NCI-H82 treated with DMSO at 0.1 percent for 48 hours (cell line): ENCODE measurements at regions not wholly inside any gene's neighbourhood (a gene's known extent, or its start where the extent isn't known, plus 50 kb on each side); places are given as distances from the start of the nearest gene placed in this dataset.

ENCODE experiments used
- DNase-seq: peaks from one replicate; lab custom pipeline; 2025; ENCODE audit not compliant: unreplicated experiment; lab: John Stamatoyannopoulos, UW

DNA sequence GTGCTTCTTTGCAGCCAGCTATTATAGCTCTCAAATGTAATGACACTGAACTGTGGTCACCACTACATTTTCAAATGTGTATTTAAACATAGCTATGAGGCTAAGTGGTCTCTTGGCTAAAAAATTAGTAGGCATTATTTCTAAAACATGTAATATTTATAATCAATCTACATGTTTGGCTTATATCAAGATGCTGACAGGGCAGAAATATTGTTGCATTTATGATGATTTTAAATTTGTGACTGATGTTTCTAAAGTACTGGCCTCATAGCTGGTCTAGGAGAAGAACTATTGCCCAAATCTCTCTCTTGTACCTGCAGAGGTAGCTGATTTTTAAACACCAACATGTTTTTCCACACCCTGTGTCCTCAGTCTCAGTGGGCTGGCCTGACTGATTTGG, 298.2 kb downstream of the PAX1 start:
- DNase-seq = no peak

DNA sequence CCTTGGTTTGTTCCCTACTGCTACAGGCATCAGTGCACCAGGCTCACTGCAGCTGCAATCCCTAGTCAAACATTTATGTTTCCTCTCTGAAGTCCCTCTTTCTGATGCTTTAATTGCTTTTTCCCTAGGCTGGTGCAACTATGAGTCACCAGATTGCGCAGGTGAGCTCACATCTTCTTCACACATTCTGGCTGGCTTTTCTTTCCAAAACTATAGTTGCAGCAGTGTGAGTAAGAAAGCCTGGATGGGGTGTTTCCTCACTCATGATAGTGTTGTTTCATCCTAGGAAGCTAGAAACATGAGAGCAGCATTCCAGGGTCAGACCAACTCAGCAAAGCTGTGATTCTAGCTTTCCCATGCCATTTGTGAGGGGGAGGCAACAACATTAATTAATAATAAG, 296.4 kb downstream of the PAX1 start:
- DNase-seq = no peak

DNA sequence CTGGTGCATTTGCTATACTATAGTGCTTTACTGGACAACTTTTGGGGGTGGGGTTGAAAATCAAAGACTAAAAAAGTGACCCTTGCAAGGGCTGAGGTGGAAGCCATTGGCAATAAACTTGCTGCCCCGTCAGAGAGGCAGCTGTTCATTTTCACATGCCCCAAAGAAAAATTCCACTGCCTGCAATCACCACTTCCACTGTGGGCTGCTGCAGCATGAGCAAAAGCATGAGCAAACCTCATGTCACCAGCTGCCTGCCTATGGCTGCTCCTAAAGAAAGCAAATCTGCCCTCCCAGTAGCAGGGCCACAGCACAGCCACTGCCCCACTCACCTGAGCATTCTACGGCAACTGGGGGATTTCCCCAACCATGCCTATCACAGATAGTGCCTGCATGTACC, 290.0 kb downstream of the PAX1 start:
- DNase-seq = no peak

DNA sequence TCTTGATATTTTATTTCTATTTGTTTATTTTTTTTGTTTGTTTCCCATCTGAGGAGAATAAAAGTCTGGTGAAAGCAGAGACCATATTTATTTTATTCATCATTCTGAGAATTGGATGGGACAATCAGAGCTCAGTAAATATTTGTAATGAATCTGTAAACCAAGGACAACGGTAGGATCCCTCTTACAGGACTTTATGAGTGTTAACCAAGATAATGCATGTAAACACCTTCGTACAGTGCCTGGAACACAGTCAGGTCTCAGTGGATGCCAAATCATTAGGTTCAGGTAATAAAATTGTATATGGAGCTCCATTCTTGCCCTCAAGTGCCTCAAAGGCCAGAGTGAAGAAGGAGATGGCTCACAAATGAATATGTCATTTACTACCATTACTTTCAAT, 288.7 kb downstream of the PAX1 start:
- DNase-seq = no peak

DNA sequence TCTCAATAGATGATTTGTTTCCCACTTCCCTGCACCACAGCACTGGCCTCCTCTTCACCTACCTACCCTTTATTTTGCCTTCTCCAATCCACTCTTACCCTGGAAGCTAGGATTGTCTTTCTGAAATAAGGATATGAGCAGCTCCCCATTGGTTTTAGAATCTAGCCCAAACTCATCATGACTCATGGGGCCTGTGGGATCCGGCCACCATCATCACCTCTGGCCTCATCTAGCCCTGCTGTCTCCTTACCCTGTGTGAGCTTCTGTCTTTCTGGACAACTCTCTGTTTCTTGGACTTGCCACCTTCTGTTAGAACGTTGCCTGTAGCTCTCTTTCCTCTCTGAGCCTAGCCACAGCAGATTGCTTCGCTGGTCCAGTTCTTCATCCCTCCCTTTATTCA, 277.1 kb downstream of the PAX1 start:
- no peak for DNase-seq

DNA sequence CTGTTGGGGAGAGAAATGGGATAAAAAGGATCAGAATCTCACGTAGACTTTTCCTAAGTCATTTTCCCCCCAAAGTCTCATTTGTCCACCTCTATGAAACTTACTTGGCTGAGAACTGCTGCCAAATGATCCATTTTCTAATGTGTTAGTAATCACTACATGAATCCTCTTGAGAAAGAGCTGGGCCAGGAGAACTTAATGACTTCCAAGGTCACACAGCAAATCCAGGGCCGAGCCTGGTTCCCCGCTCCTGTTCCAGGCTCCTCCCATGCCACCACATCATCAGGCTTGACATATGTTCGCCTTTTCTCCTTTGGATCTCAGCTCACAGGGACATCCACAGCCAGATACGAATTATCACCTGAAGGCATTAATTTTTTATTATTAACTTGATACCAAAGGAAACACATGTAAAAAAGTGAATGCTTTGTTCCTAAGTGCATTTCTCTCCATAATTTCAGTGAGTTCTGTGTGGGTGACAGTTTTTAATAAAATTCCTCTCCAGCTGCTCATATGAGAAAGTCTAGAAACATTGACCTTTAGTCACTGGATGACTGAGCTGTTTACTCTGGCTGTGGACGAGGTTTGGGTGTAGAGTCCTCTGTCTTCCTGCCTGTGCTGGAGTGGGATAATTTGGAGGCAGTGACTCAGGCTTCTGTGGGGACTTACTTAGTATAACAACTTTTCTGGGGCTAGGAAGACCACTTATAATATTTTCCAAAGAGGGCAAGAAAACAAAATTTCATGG, 276.3 kb downstream of the PAX1 start:
- DNase-seq = no peak

DNA sequence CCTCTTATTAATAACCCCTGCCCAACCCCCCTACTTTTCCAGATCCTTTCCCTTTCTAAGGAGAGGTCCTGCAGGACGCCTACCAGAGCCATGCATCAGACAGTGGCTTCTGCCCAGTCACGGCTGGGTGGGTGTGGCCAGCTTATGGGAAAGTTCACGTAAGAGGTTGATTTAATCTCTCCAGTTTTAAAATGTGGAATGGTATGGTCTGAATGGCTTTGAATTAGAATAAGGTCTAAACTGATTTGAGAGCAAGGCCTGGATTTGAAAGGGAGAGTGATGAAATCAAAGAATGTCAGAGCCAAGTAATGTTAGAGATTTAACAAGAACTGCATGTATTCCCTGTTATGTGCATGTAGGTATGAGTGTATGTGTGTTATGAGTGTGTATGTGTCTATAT, 275.7 kb downstream of the PAX1 start:
- DNase-seq = no peak

DNA sequence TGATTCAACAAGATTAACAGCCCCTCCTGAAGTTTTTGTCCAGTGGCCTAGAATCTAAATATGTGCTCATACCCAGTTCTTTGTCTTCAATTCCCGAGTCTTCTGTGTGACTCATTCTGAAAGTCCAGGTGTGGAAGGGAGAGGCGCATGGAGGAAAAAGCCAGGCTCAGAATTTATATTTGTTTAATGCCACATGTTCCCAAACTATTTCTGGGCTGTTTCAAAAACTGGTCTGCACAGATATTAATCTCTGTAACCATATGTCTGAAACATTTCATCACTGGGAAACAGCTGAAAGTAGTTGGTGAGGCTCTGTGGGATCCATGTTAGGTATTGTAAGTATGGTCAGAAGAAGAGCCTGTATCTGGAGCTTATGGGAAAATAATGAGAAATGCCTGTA, 266.0 kb downstream of the PAX1 start:
- DNase-seq = no peak

DNA sequence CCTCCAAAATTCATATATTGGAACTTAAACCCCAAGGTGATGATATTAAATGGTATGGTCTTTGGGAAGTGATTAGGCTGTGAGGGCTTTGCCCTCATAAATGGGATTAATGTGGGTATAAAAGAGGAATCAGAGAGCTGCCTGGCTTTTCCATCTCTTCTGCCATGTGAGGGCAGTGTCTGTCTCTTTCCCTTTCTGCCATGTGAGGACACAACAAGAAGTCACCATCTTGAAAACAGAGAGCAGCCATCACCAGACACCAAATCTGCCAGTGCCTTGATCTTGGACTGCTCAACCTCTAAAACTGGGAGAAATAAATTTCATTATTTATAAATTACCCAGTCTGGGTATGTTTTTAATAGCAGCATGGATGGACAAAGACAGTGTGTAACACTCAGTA, 263.0 kb downstream of the PAX1 start:
- no peak for DNase-seq

DNA sequence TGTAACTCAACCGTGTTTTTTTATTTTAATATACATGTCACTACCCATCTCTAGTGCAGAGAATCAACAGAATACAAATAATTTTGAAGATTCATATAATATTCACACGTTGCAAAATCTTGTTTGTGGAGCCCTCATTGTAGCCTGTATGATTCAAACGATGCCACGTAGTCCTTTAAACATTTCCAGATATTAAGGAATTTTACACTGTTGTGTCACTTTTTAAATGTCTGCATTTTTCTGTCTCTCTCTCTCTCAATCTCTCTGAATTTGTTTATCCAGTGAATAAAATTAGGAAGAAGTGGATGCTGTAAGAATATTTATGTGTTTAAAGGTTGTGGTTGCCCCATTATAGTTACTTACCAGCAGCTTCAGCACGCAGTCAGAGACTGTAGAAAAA, 262.0 kb downstream of the PAX1 start:
- DNase-seq = no peak

DNA sequence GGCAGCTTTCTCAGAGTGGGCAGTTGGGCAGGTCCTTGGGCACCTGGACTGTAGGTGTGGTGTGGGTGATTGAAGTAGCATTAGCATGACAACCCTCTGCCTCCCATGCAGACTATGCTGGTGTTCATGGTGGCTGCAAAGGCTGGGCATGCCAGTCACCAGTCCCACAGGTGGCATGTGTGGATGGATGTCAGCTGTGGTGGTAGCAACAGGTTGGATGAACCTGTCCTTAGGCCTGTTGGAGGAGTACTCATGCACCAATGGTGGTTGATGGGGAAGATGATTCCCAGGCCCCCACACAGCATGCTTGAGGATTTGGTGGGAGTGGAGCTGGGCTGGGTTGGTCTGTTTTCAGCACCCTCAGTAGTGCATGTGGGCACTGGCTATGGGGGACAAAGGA, 251.1 kb downstream of the PAX1 start:
- DNase-seq = no peak

DNA sequence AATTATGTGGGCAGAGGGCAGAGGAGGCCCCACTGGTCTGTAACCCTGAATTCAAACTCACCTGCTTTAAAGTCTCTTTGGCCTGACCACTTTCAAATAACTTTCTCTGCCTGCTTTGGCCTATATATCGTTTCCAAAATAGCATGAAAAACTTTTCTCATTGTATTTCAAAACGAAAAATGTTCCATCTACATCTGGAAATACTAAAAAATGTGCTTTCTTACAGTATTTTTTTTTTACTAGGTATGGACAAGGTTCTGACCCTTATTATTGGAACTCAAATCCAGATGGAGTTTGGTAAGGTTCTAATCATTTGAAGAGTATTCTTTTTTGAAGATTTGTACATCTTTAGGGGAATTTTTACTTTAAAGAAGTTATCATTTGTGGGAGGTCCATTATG, 241.9 kb downstream of the PAX1 start:
- no peak for DNase-seq

DNA sequence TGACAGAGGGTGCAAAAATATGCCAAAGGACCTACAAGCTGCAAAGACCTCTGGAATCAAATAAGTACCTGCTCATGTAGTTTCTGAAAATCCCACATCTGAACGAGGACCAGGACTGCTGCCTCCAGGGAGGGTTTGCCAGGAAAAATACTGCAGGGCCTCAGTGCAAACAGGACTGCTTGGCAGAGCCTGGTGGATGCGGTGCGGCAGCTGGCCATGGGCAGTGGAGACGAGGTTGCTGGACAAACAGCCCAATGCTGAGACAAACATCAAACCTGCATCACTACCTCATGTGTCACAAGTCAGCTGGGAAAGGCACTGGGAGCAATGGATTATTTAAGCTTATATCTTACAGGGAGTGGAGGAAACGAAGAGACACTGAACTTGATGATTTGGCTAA, 238.8 kb downstream of the PAX1 start:
- no peak for DNase-seq

DNA sequence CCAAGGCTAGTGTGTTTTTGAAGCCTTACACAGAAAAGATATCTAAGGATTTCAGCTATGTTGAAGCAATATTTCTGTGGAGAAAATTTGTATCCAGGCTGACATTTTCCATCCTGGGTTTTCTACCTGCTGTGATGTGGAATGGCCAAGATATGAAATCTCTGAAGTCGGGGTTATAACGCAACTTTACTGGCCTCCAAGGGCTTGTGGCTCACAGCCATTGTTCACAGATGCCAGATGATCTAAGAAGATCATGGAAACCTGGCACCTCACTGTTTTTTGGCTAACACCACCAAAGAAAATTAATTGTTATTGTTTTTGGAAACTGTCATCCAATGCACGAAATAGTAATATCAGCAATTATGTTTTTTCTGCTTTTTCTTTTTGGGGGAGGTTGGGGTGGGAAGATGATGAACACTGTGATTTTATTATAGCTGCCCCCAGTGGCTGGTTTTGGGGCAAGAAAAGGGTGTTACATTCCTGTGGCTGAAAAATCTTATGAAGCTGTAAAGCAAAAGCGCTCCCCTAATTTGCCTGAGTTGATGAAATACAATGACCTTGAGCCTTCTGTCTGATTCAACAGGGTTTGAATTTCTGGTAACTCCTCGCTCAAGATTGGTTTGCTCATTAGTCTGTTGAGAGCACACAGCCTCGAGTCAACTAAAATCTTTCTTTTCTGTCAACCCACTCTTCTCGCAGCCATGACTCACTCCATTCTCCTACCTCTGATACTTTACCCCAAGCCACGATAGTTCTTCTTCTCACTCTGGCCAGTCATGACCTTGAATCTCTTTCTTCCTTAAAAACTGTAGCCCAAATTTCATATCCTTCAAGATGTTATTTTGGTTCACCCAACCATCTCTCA, 236.7 kb downstream of the PAX1 start:
- no peak for DNase-seq

DNA sequence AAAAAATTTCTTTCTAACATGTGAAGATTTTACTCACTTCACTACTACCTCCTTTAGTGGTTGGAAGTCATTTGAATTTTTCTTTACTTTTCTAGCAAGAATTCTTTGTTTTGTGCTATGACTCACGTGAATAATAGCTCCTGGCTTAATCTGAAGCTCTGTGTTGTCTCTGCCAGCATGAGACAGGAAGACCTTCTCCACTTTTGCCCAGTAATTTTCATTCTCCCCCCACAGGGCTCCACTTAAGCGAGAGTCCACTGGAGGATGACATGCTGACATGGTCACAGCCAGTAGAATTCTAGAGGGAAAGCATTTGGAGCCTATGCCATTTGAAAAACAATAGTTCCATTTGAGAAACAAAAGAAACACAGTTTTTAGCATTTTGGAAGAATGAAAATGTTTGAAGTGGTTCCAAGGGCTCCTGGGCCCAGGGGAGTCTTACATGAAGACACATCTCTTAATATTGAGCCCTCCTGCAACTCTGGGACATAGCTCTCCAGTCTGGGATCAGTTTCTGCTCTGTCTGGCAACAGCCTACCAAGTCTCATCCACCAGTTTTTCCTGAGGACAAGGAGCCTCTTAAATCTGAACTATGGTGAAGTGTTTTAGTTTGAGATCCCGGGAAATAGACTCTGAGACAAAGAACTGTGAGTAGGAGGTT, 231.4 kb downstream of the PAX1 start:
- no peak for DNase-seq

DNA sequence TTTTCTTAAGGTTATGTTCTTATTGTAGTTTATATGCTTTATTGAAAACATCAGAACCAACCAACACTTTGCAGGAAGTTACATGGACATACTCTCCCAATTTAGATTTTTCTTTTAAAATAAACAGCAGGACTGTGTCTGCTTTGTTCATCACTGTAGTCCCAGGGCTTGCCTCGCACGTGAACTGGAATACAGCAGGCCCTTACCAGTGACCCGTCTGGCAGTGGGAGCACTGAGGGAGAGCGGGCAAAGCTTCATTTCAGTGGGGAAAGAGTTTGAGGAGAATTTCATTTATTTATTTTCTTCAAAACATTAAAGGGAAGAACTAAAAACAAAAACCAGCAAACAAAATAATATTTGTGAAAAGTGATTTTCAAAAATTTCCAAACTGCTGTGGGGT, 230.8 kb downstream of the PAX1 start:
- no peak for DNase-seq

DNA sequence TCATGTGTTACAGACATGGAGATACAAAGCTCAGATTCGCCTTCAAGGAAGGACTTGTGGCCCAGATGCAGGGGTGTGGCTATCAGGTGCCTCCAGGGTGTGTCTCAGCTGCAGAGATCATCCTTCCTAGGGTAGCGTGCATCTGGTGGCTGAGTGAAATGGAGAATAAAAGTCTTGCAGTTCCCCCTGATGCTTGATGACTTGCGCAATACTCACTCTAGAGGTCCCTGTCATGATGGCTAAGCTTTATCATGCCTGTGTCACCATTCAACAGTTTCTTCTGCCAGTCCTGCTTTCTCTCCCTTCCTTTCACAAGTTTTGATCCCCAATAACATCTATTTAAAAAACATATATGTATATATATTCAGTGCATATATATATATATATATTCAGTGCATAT, 228.1 kb downstream of the PAX1 start:
- DNase-seq = no peak

DNA sequence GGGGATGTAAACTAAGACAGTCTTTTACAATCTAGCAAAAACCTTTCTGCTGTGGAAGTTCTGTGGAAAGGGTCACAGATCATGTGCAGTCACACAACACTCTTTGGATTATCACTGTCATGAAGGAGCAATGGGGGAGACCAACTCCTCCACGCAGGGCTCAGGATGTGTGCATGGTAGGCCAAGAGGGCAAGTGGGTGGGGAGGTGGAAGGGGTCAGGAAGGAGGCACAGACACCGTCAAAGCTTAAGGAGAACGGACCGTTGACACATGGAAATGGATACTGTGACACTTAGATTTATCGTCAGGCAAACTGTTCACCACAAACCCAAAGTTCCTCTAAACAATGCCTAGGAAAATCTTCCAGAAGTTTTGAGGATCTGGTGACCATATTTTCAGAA, 215.8 kb downstream of the PAX1 start:
- DNase-seq = no peak

DNA sequence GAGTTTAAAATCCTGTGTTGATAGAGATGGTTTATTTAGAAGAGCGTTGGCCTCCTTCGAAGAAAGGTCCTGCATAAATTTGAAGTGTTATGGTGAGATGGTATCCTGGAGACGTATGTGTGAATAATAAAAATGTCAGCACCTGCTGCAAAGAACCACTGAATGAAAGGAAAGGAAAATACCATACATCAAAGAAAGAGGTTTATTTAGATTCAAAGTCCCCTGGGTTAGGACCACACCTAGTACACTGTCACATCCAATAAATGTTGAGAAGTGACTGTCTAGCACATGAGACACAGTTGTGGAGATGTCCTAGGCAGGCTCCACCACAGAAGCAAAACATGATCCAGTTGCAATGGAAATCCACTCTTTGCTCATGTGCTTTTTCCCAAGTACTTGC, 214.7 kb downstream of the PAX1 start:
- DNase-seq = no peak

DNA sequence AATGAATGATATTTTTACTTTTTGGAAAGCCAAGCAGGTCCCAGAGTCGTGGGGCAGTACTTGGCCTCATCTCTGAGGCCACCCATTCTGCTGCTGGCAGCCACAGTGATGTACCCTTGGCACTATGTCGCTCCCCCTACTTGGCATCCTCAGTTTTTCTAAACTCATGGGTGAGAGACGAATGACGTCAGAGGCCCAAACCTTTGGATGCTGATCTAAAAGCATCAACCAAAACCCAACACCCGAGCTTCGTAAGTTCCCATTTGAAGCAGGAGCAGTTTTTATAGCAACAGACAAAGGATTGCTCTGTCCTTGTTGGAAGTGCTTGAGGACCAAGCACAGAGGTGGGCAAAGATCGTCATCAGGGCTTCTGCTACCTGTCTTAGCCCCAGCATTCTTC, 212.9 kb downstream of the PAX1 start:
- DNase-seq = no peak

DNA sequence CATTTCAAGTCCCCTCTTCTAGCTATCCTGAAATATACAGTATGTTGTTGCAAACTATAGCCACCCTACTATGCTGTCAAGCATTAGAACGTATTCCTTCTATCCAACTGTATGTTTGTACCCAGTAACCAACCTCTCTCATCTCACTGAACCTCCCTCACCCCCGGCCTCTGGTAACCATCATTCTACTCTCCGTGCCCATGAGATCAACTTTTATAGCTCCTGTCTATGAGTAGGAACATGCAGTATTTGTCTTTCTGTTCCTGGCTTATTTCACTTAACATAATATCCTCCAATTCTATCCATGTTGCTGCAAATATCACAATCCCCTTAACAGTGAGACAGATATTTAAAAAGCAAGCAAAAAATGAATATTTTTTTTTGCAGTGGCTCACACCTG, 196.9 kb downstream of the PAX1 start:
- no peak for DNase-seq
